ENCODE measurements at regions not wholly inside any gene's neighbourhood (a gene's known extent, or its start where the extent isn't known, plus 50 kb on each side); places are given as distances from the start of the nearest gene placed in this dataset.
"Not testable (repeated sequence)": the region's sequence is repeated elsewhere in the genome, so short reads cannot be mapped to it uniquely, and the experiment has no call there.

GRCh38 chrX:89658662-89659061 lies 263.0 kb upstream of the TGIF2LX start:
- TF ChIP-seq CTCF (IDR thresholded peaks at IDR 0.05); SIN3A (IDR thresholded peaks at IDR 0.05; ENCODE audit: borderline replicate concordance, insufficient read depth, low read depth, low read length); POLR2AphosphoS5 (IDR thresholded peaks at IDR 0.05; ENCODE audit: low read depth, low read length): not testable (repeated sequence)
